Right atrium auricular region (tissue), 2 donors: ENCODE measurements at regions not wholly inside any gene's neighbourhood (a gene's known extent, or its start where the extent isn't known, plus 50 kb on each side); places are given as distances from the start of the nearest gene placed in this dataset.

Experiments used
- DNase-seq: peaks from one replicate; pipeline ENCODE4 v3.0.0-alpha.2; 2019; ENCODE audit warnings: low spot score
- H3K27ac ChIP-seq, 2 donors: fragments of 200-600 bp; sonication (generic); 1 replicate in 1 of 2; 2 replicates in 1 of 2; pipeline ENCODE4 v1.5.1; 2016 to 2019
- H3K27me3 ChIP-seq, 2 donors: fragments of 200-600 bp; sonication (generic); one replicate each; pipeline versions ENCODE4 v1.5.1 to v1.6.0; 2017 to 2019
- H3K36me3 ChIP-seq: fragments of 200-600 bp; sonication (generic); one replicate; pipeline ENCODE4 v1.5.1; 2016
- H3K4me1 ChIP-seq, 2 donors: fragments of 200-600 bp; sonication (generic); one replicate each; pipeline versions ENCODE4 v1.5.1 to v1.6.0; 2017 to 2019
- H3K4me3 ChIP-seq, 2 donors: fragments of 200-600 bp; sonication (generic); 1 replicate in 1 of 2; 2 replicates in 1 of 2; pipeline ENCODE4 v1.5.1; 2017 to 2019; ENCODE audit warnings: mild to moderate bottlenecking in 1 of 2, moderate library complexity in 1 of 2
- H3K9me3 ChIP-seq, 2 donors: fragments of 200-600 bp; sonication (generic); one replicate each; pipeline ENCODE4 v1.5.1; 2019
- TF ChIP-seq, protein P1 (sequence below), 2 donors: fragments of 200-600 bp; sonication (generic); IDR thresholded peaks; one replicate each; pipeline ENCODE4 v1.5.1; 2019; ENCODE audit warnings: antibody characterized with exemption in 2 of 2

DNA sequence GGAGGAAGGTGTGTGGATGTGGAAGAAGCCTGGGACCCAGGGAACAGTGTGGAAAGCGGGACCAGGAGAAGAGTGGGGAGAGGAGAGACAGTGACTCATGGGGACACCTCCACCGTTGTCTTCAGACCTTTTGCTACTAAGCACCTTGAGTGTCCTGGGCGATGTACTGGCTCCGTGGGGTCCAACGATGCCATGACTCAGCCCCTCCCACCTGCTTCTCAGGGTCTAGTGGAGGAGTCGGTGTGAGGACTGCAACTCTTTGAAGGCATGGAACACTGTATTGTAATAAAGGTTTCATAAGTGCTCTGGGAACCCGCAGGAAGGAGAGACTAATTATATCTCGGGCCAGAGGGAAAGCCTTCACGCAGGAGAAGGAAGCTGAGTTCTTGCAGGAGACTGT, 166.9 kb upstream of the KL start:
- Histone ChIP-seq H3K36me3 (no peaks in the 10 kb centered on the region), H3K4me1 (peaks cover 0 to 22% of the 10 kb centered on the region in 2 donors), H3K4me3 (no peak overlapping the region), H3K9me3 (no peaks in the 10 kb centered on the region), H3K27ac (no peak overlapping the region), H3K27me3 (no peaks in the 10 kb centered on the region)
- DNase-seq: no peak
- TF ChIP-seq, protein P1, sequence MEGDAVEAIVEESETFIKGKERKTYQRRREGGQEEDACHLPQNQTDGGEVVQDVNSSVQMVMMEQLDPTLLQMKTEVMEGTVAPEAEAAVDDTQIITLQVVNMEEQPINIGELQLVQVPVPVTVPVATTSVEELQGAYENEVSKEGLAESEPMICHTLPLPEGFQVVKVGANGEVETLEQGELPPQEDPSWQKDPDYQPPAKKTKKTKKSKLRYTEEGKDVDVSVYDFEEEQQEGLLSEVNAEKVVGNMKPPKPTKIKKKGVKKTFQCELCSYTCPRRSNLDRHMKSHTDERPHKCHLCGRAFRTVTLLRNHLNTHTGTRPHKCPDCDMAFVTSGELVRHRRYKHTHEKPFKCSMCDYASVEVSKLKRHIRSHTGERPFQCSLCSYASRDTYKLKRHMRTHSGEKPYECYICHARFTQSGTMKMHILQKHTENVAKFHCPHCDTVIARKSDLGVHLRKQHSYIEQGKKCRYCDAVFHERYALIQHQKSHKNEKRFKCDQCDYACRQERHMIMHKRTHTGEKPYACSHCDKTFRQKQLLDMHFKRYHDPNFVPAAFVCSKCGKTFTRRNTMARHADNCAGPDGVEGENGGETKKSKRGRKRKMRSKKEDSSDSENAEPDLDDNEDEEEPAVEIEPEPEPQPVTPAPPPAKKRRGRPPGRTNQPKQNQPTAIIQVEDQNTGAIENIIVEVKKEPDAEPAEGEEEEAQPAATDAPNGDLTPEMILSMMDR (IDR thresholded peaks at IDR 0.05): no peak

DNA sequence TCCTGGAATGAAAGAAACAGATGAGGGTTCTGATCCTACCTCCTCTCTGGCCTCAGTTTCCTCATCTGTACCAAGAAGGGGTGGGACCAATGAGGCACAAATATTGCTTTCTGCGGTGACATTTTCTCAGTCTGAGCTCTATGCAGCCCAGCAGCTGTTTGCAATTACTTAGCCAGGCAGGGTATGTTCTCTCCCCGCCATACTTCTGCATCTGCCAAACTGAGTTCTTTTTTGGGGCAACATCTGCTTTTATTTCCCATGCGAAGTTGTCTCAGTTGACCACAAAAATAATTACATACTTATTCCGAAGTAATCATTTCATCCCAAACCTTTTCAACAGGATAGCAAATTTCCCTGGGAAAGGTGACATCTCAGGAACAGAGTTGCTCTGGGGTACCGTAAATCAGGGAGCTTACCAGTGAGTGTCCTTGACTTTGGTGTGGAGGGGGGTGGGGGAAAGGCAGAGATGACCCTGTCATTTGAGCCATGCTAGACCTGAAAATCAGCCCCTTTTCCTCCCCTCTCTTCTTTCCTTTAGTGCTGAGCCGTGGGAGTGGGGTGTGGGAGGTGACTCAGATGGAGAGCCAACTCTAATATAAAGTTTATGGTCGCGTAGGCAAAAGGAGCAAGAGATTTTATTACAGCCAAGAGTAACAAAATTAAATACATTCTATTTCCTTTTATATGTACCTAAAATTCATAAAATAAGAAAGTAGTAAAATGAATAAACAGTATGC, 165.7 kb upstream of the KL start:
- Histone ChIP-seq H3K4me1 (peaks cover 0 to 22% of the 10 kb centered on the region in 2 donors), H3K27ac (no peak overlapping the region)
- DNase-seq: no peak

DNA sequence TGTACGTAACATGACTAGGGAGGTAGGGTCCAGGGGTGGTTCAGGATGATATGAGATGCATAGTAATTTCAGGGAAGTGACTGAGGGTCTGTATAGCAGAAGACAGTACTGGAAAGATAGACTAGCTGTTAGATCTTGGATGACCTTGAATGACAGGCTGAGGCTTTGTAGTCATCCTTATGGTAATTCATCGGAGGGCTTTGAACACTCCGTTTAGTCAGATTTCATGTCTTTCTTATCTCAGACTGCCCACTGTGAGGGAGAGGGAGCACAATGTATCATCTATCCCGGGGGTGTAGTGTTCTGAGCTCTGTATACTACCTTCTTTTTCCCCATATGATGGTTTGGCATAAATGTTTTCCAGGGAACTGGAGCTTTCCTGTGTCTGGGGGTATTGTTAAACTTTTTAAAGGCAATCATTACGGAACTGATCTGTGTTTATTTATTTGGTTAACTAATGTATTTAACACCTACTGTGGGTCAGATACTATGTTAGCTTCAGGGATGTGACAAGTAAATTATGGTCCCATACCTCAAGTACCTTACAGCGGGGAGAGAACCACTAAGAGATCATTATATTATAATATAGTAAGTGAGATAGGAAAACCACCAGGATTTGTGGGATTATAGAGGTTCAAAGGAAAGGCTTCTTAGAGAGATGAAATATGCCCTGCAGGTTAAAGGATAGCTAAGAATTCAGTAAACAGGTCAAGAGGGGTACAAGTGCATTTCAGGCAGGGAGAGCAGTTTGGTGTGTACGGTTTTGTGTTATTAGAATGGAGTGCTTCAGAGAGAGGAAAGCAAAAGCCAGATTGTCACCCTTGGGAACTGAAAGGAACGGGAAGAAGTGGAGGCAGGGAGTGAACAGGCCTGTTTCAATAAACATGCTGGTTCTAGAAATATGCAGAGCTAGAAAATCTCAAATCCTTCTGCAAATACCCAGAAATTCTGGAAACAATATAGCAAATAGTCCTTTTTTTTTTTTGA, 164.8 kb upstream of the KL start:
- no peak for DNase-seq
- Histone ChIP-seq H3K9me3 (no peaks in the 10 kb centered on the region), H3K27me3 (no peaks in the 10 kb centered on the region), H3K27ac (no peak overlapping the region), H3K4me1 (peaks cover 0 to 22% of the 10 kb centered on the region in 2 donors), H3K36me3 (no peaks in the 10 kb centered on the region), H3K4me3 (no peak overlapping the region)
- TF ChIP-seq, protein P1 (IDR thresholded peaks at IDR 0.05): no peak

More for the DNA sequence above, 165.7 kb upstream of the KL start:
- no peaks in the 10 kb centered on the region for H3K27me3 ChIP-seq
- no peaks in the 10 kb centered on the region for H3K36me3 ChIP-seq
- no peaks in the 10 kb centered on the region for H3K9me3 ChIP-seq
- no peak overlapping the region for H3K4me3 ChIP-seq
- TF ChIP-seq, protein P1 (IDR thresholded peaks at IDR 0.05): no peak

DNA sequence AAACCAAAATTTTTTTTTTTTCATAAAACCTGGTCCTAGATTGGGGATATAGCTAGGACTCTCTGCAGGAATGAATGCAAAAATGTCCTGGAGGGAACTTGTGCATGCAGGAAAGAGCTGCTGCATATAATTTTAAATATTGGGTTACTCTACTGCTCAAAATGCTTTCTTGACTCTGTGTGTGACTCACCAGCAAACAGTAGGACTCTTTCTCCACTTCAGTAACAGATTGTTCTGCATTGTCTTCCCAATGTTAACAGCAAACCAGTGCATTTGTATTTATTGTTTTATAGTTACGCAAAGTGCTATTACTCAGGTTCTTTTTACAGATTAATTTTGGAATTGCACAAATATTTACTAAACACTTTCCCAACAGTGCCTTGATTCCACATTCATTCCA, 163.7 kb upstream of the KL start:
- peaks cover 0 to 22% of the 10 kb centered on the region in 2 donors for H3K4me1 ChIP-seq
- no peaks in the 10 kb centered on the region for H3K27me3 ChIP-seq
- no peak overlapping the region for H3K27ac ChIP-seq
- no peaks in the 10 kb centered on the region for H3K9me3 ChIP-seq
- TF ChIP-seq, protein P1 (IDR thresholded peaks at IDR 0.05): no peak
- no peak overlapping the region for H3K4me3 ChIP-seq
- H3K36me3 ChIP-seq: no peaks in the 10 kb centered on the region
- DNase-seq: no peak

DNA sequence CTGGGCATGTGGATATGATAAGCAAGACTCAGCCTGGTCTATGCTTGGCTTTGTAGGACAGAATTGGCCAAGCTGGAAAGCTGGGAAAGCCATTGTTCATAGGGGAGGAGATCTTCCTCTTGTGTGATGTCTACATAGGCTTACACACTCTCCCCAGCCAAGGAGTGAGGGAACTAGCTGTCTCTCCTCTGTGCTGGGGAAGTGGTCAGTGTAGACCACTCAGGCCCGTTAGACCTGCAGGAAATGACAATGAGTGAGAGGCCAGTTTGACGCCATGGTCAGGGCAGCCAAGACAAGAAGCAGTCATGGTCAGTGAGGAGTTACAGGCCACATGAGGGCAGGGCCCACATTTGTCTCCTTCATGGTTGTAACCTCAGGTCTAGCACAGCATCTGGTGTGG, 159.1 kb upstream of the KL start:
- Histone ChIP-seq H3K36me3 (no peaks in the 10 kb centered on the region), H3K4me3 (no peak overlapping the region), H3K4me1 (no peaks in the 10 kb centered on the region), H3K9me3 (peaks cover 0 to 11% of the 10 kb centered on the region in 2 donors), H3K27ac (no peak overlapping the region), H3K27me3 (no peaks in the 10 kb centered on the region)
- TF ChIP-seq, protein P1 (IDR thresholded peaks at IDR 0.05): no peak
- no peak for DNase-seq
